Kidney epithelial cell (primary cell): ENCODE measurements at regions not wholly inside any gene's neighbourhood (a gene's known extent, or its start where the extent isn't known, plus 50 kb on each side); places are given as distances from the start of the nearest gene placed in this dataset.

ENCODE experiments used
- DNase-seq: peaks from one replicate; pipeline ENCODE4 v3.0.0-alpha.2; 2010; ENCODE audit warnings: low read depth
- H3K27me3 ChIP-seq: 2 replicates; pipeline ENCODE4 v1.6.0; 2011; ENCODE audit warnings: low read length; ENCODE audit not compliant: control insufficient read depth, insufficient read depth
- H3K36me3 ChIP-seq: 2 replicates; pipeline ENCODE4 v1.5.1; 2011; ENCODE audit warnings: low read length; ENCODE audit not compliant: control insufficient read depth, insufficient read depth
- H3K4me3 ChIP-seq: 2 replicates; pipeline ENCODE4 v1.5.1; 2011; ENCODE audit warnings: low read depth, mild to moderate bottlenecking, control low read depth, low read length
- TF ChIP-seq, protein P1 (sequence below): IDR thresholded peaks from 2 replicates; pipeline ENCODE4 v1.5.1; 2011; ENCODE audit warnings: mild to moderate bottlenecking, moderate library complexity, low read length, control low read depth, inconsistent platforms; ENCODE audit not compliant: insufficient read depth, poor library complexity, severe bottlenecking

- H3K36me3 ChIP-seq = no peaks in the 10 kb centered on the region
- no peak overlapping the region for H3K4me3 ChIP-seq
- H3K27me3 ChIP-seq = no peaks in the 10 kb centered on the region
- DNase-seq = no peak
- TF ChIP-seq, protein P1, sequence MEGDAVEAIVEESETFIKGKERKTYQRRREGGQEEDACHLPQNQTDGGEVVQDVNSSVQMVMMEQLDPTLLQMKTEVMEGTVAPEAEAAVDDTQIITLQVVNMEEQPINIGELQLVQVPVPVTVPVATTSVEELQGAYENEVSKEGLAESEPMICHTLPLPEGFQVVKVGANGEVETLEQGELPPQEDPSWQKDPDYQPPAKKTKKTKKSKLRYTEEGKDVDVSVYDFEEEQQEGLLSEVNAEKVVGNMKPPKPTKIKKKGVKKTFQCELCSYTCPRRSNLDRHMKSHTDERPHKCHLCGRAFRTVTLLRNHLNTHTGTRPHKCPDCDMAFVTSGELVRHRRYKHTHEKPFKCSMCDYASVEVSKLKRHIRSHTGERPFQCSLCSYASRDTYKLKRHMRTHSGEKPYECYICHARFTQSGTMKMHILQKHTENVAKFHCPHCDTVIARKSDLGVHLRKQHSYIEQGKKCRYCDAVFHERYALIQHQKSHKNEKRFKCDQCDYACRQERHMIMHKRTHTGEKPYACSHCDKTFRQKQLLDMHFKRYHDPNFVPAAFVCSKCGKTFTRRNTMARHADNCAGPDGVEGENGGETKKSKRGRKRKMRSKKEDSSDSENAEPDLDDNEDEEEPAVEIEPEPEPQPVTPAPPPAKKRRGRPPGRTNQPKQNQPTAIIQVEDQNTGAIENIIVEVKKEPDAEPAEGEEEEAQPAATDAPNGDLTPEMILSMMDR = no peak
Measured at GRCh38 chr20:6703047-6703446, 64.4 kb upstream of the BMP2 start.

GRCh38 chr20:6702144-6702543 lies 65.3 kb upstream of the BMP2 start:
- TF ChIP-seq, protein P1 = no peak
- no peak overlapping the region for H3K4me3 ChIP-seq
- DNase-seq = no peak
- H3K36me3 ChIP-seq = no peaks in the 10 kb centered on the region
- no peaks in the 10 kb centered on the region for H3K27me3 ChIP-seq

DNA sequence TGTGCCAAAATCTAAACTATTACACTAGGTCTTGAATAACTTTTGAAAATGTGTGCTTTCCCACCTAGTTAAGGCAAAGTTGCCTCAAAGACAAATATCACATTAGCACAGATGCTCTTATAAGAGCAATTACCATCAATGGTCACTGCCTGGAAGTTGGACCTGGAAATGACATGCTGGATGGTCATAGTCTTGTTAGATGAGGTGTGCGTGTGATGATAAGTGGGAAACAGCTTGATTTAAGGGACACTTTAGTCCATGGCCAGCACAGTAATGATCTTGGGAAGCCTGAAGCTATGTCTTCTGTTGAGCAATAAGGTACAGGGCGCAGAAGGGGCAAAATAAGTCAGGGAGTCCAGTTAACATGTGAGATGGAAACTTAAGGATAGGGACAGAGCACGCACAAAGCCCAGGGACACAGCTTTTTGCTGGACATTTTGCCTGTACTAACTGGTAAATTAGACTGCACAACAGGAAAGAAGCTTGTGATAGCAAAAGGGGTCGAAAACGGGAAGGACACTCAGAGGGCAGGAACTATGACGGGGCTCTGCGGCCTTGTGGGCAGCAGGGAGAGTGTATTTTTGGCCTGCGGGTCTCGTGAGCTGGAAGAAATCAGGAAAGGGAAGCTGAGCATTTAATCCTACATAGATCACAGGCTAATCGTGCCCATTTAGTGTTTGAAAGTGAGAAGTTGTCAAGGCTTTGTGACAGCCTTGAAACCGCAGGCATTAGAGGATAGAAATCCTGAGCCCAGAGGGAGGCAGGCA lies 66.7 kb upstream of the BMP2 start:
- TF ChIP-seq, protein P1 = no peak
- Histone ChIP-seq H3K4me3 (no peak overlapping the region), H3K36me3 (no peaks in the 10 kb centered on the region), H3K27me3 (no peaks in the 10 kb centered on the region)
- no peak for DNase-seq

GRCh38 chr20:6699921-6700562 lies 67.4 kb upstream of the BMP2 start:
- Histone ChIP-seq H3K36me3 (no peaks in the 10 kb centered on the region), H3K4me3 (no peak overlapping the region), H3K27me3 (no peaks in the 10 kb centered on the region)
- no peak for DNase-seq
- TF ChIP-seq, protein P1 = no peak

DNA sequence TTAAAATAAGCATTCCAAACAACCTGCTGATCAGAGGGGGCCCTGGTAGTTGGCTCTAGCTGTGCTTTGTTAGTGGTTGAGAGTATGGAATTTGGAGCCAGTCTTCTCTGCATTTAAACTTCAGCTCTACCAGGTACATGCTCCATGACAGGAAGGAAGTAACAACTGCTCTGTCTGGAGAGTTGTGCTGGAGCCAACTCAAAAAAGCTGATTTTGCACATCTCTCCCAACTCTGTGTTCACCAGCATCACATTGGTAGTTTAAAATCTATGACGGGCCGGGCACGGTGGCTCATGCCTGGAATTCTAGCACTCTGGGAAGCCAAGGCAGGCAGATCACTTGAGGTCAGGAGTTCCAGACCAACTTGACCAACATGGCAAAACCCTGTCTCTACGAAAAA lies 68.8 kb upstream of the BMP2 start:
- Histone ChIP-seq H3K4me3 (no peak overlapping the region), H3K36me3 (no peaks in the 10 kb centered on the region), H3K27me3 (no peaks in the 10 kb centered on the region)
- no peak for DNase-seq
- TF ChIP-seq, protein P1 = no peak
